Endothelial cell of umbilical vein (primary cell): ENCODE measurements at regions not wholly inside any gene's neighbourhood (a gene's known extent, or its start where the extent isn't known, plus 50 kb on each side); places are given as distances from the start of the nearest gene placed in this dataset.

Experiments used
- CTCF ChIP-seq, 2 donors: IDR thresholded peaks; 1 replicate in 1 of 2; 2 replicates in 1 of 2; pipeline ENCODE4 v1.5.1; 2011; ENCODE audit warnings: low read length in 2 of 2, mild to moderate bottlenecking in 2 of 2, moderate library complexity in 2 of 2, control low read depth in 1 of 2, inconsistent platforms in 1 of 2, low read depth in 1 of 2; ENCODE audit not compliant: insufficient read depth in 1 of 2; ENCODE audit errors: extremely low read depth in 1 of 2
- EZH2 ChIP-seq: IDR thresholded peaks from 2 replicates; pipeline ENCODE4 v1.6.1; 2012; ENCODE audit warnings: borderline replicate concordance, low read depth, mild to moderate bottlenecking, moderate library complexity, low read length, inconsistent platforms; ENCODE audit not compliant: severe bottlenecking
- FOS ChIP-seq: IDR thresholded peaks from 2 replicates; pipeline ENCODE4 v1.6.1; 2011; ENCODE audit warnings: mild to moderate bottlenecking, low read length, moderate library complexity, borderline replicate concordance; ENCODE audit not compliant: insufficient read depth
- MAX ChIP-seq: IDR thresholded peaks from 2 replicates; pipeline ENCODE4 v1.6.1; 2011; ENCODE audit not compliant: insufficient read depth, insufficient read length
- MYC ChIP-seq: IDR thresholded peaks from one replicate; pipeline ENCODE4 v1.6.1; 2011; ENCODE audit warnings: mild to moderate bottlenecking, low read depth, low read length
- POLR2AphosphoS5 ChIP-seq: IDR thresholded peaks from 2 replicates; pipeline ENCODE4 v1.6.1; 2012; ENCODE audit warnings: low read depth, mild to moderate bottlenecking, control low read depth, low read length, moderate library complexity; ENCODE audit not compliant: insufficient read depth

- no peak for TF ChIP-seq CTCF (IDR thresholded peaks at IDR 0.05; ENCODE audit: extremely low read depth in 1 of 2, insufficient read depth in 1 of 2, low read depth in 1 of 2, low read length in 2 of 2)
- no peak for TF ChIP-seq POLR2AphosphoS5
- no peak for TF ChIP-seq MYC
- no peak for TF ChIP-seq FOS
- TF ChIP-seq MAX, result no peak
- no peak for TF ChIP-seq EZH2
Measured at GRCh38 chr6:147750413-147750812, 241.9 kb downstream of the SAMD5 start.
